ENCODE measurements at regions not wholly inside any gene's neighbourhood (a gene's known extent, or its start where the extent isn't known, plus 50 kb on each side); places are given as distances from the start of the nearest gene placed in this dataset.

GRCh38 chr4:19372390-19372789 lies 879.3 kb upstream of the SLIT2 start:
- TF ChIP-seq CTCF (IDR thresholded peaks at IDR 0.05; ENCODE audit: extremely low read depth in 1 of 2, insufficient read depth in 1 of 2, low read depth in 1 of 2, low read length in 2 of 2) = no peak
- TF ChIP-seq POLR2A (IDR thresholded peaks at IDR 0.05; ENCODE audit: low read depth, low read length) = no peak
- TF ChIP-seq JUN (IDR thresholded peaks at IDR 0.05; ENCODE audit: borderline replicate concordance, insufficient read depth, insufficient read length, low read depth) = no peak
- no peak for TF ChIP-seq POLR2AphosphoS5 (IDR thresholded peaks at IDR 0.05; ENCODE audit: insufficient read depth, low read depth, low read length)
- TF ChIP-seq MAX (IDR thresholded peaks at IDR 0.05; ENCODE audit: insufficient read depth, insufficient read length) = no peak
- no peak for TF ChIP-seq EZH2 (IDR thresholded peaks at IDR 0.05; ENCODE audit: borderline replicate concordance, low read depth, low read length, severe bottlenecking)
- no peak for TF ChIP-seq GATA2 (IDR thresholded peaks at IDR 0.05; ENCODE audit: insufficient read depth, insufficient read length, low read depth, low read length)
- no peak for TF ChIP-seq MYC (IDR thresholded peaks at IDR 0.05; ENCODE audit: low read depth, low read length)
- TF ChIP-seq FOS (IDR thresholded peaks at IDR 0.05; ENCODE audit: borderline replicate concordance, insufficient read depth, low read length) = no peak

All from endothelial cell of umbilical vein (primary cell).